ENCODE measurements at regions not wholly inside any gene's neighbourhood (a gene's known extent, or its start where the extent isn't known, plus 50 kb on each side); places are given as distances from the start of the nearest gene placed in this dataset.
"Not testable (repeated sequence)": the region's sequence is repeated elsewhere in the genome, so short reads cannot be mapped to it uniquely, and the experiment has no call there.

DNA sequence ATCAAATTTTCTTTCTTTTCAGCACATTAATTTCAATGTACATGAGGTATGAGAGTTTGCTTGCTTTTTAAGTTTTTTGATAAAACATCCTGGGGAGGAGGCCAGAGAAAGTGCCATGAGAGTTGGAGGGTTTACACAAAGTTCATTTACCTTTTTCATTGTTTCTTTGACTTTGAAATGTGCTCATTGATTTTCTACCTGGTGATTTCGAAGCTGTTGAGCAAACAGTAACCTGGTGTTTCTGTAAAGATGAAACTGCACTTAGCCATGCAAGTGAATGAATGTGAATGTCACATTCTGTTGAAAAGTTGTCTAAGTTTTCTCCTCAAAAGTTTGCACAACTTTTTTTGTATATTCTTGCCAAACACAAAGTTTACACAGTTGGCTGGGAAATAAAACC lies 797.0 kb downstream of the METTL4 start:
- Mint-ChIP-seq H3K4me3 (ENCODE audit: low read depth) (peak overlapping the region; percentile 4), H3K9me3 (ENCODE audit: low read depth) (peaks cover 9% of the 10 kb centered on the region), H3K27me3 (no peaks in the 10 kb centered on the region)

DNA sequence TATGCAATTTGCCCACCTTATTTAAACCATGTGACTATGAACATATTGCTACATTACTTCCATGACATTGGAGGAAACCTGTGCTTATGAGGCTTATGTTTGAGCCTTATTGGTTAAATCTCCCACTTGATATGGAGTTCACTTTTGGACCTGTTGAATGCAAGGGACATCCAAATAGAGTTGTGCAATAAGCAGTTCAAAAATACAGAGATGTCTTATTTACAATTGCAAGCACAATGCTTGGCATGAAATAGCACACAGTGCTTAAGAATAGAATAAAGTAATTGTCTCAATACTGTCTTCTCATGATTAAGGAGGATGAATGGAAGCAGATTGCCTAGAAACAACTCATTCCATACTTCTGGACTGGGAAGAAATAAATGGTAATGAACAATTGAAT lies 793.5 kb downstream of the METTL4 start:
- no peak overlapping the region for H3K27ac Mint-ChIP-seq
- H3K4me1 Mint-ChIP-seq (ENCODE audit: low read depth) = peaks cover 24% of the 10 kb centered on the region
- TF ChIP-seq, protein P1, sequence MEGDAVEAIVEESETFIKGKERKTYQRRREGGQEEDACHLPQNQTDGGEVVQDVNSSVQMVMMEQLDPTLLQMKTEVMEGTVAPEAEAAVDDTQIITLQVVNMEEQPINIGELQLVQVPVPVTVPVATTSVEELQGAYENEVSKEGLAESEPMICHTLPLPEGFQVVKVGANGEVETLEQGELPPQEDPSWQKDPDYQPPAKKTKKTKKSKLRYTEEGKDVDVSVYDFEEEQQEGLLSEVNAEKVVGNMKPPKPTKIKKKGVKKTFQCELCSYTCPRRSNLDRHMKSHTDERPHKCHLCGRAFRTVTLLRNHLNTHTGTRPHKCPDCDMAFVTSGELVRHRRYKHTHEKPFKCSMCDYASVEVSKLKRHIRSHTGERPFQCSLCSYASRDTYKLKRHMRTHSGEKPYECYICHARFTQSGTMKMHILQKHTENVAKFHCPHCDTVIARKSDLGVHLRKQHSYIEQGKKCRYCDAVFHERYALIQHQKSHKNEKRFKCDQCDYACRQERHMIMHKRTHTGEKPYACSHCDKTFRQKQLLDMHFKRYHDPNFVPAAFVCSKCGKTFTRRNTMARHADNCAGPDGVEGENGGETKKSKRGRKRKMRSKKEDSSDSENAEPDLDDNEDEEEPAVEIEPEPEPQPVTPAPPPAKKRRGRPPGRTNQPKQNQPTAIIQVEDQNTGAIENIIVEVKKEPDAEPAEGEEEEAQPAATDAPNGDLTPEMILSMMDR (IDR thresholded peaks at IDR 0.05; ENCODE audit: unreplicated experiment) = no peak
- peaks cover 1% of the 10 kb centered on the region for H3K36me3 Mint-ChIP-seq (ENCODE audit: insufficient read depth)
- no peaks in the 10 kb centered on the region for H3K27me3 Mint-ChIP-seq
- H3K4me3 Mint-ChIP-seq (ENCODE audit: low read depth) = no peak overlapping the region
- peaks cover 9% of the 10 kb centered on the region for H3K9me3 Mint-ChIP-seq (ENCODE audit: low read depth)
- DNase-seq (ENCODE audit: low spot score, unreplicated experiment) = no peak

More for the DNA sequence above, 797.0 kb downstream of the METTL4 start:
- peak overlapping the region; percentile 86 for H3K27ac Mint-ChIP-seq
- TF ChIP-seq, protein P1 (IDR thresholded peaks at IDR 0.05; ENCODE audit: unreplicated experiment) = no peak
- DNase-seq (ENCODE audit: low spot score, unreplicated experiment) = no peak
- H3K4me1 Mint-ChIP-seq (ENCODE audit: low read depth) = peaks cover 28% of the 10 kb centered on the region
- peaks cover 1% of the 10 kb centered on the region for H3K36me3 Mint-ChIP-seq (ENCODE audit: insufficient read depth)

DNA sequence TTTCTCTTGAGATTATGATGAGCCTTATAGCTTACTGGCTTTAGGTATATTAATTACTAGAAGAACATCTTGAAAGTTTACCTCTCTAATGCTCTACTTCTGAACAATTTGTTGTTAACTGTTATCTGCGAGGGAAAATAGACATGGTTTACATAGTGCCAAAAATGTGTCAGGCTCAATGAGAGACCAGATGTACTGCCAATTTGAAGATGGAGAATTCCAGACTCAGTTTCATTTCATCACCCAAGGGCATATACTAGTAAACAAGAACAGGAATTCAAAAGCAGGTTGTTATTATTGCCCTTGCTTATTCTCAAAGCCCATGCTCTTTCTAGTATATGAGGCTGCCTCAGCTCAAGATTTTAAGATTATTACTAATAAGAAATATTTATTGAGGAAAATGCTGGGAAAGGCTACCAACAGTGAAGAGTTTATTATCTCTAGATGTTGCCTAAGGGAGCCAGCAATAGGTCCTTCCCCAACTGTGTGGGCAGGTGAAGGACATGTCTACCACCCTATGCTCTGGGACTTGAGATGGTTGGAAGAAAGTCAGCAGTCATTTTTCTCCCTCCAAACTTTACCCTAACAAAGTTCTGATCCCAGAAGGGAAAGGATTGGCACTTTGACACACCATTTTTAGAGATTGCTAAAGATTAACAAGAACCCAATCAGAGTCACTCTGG lies 792.7 kb downstream of the METTL4 start:
- Mint-ChIP-seq H3K9me3 (ENCODE audit: low read depth) (peaks cover 9% of the 10 kb centered on the region), H3K4me1 (ENCODE audit: low read depth) (peaks cover 18% of the 10 kb centered on the region), H3K27ac (no peak overlapping the region), H3K36me3 (ENCODE audit: insufficient read depth) (peaks cover 1% of the 10 kb centered on the region), H3K27me3 (no peaks in the 10 kb centered on the region), H3K4me3 (ENCODE audit: low read depth) (no peak overlapping the region)
- no peak for DNase-seq (ENCODE audit: low spot score, unreplicated experiment)
- TF ChIP-seq, protein P1 (IDR thresholded peaks at IDR 0.05; ENCODE audit: unreplicated experiment) = no peak

DNA sequence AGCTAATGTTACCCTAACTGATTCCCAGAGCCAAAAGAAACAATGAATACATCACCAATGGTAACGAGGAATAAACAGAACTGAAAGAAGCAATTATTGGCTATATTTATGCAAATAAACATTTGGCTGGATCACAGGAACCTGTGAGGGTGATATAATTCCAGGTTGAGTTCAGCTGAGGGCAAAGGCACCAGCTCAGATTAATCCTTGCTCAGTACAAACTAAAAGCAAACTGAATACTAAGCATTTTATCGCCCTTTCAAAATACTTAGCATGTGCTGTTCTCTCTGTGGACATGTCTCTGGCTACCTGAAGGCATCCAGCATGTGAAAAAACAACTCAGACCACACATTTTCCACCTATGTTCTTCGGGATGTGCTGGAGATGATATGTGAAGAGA lies 791.7 kb downstream of the METTL4 start:
- H3K27me3 Mint-ChIP-seq = no peaks in the 10 kb centered on the region
- peaks cover 14% of the 10 kb centered on the region for H3K4me1 Mint-ChIP-seq (ENCODE audit: low read depth)
- H3K27ac Mint-ChIP-seq = no peak overlapping the region
- no peak for DNase-seq (ENCODE audit: low spot score, unreplicated experiment)
- TF ChIP-seq, protein P1 (IDR thresholded peaks at IDR 0.05; ENCODE audit: unreplicated experiment) = no peak
- H3K9me3 Mint-ChIP-seq (ENCODE audit: low read depth) = peaks cover 9% of the 10 kb centered on the region
- no peak overlapping the region for H3K4me3 Mint-ChIP-seq (ENCODE audit: low read depth)
- H3K36me3 Mint-ChIP-seq (ENCODE audit: insufficient read depth) = peaks cover 1% of the 10 kb centered on the region

DNA sequence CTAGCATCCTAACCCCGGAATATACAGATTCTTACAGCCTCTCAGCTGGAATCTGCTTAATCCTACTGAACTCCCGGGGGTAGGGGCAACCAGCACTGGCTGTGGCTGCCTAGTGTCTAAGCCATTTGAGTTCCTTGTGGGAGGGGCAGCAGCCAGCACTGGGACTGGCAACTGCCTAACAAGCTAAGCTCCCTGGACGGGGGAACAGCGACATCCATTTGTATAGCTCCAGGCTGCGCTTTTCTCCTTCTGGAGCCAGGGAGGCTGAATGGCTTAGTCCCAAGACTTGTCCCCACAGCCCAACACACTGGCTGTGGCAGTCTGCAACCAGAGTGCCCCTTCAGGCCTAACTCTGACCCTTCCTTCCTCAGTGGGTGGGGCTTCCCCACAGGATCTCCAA lies 787.2 kb downstream of the METTL4 start:
- no peak overlapping the region for H3K27ac Mint-ChIP-seq
- H3K9me3 Mint-ChIP-seq (ENCODE audit: low read depth) = peaks cover 28% of the 10 kb centered on the region
- H3K36me3 Mint-ChIP-seq (ENCODE audit: insufficient read depth) = peaks cover 5% of the 10 kb centered on the region
- no peak overlapping the region for H3K4me3 Mint-ChIP-seq (ENCODE audit: low read depth)
- TF ChIP-seq, protein P1 (IDR thresholded peaks at IDR 0.05; ENCODE audit: unreplicated experiment) = no peak
- H3K27me3 Mint-ChIP-seq = no peaks in the 10 kb centered on the region
- no peak for DNase-seq (ENCODE audit: low spot score, unreplicated experiment)
- peaks cover 9% of the 10 kb centered on the region for H3K4me1 Mint-ChIP-seq (ENCODE audit: low read depth)

DNA sequence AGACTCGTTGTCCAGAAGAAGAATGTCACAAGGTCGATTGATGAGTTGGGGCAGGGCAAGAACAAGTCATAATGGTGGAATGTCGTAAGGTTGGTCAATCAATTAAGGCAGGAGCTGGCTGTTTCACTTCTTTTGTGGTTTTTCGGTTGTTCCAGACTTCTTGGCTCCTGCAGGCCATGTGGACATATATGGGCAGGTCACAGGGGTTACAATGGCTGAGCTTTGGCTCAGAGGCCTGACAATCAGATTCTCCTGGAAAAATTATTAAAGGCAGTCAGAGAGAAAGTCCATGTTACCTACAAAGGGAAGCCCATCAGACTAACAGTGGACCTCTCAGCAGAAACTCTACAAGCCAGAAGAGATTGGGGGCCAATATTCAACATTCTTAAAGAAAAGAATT lies 785.3 kb downstream of the METTL4 start:
- H3K4me1 Mint-ChIP-seq (ENCODE audit: low read depth); H3K36me3 Mint-ChIP-seq (ENCODE audit: insufficient read depth); H3K27ac Mint-ChIP-seq; H3K4me3 Mint-ChIP-seq (ENCODE audit: low read depth); DNase-seq (ENCODE audit: low spot score, unreplicated experiment); H3K27me3 Mint-ChIP-seq: not testable (repeated sequence)
- H3K9me3 Mint-ChIP-seq (ENCODE audit: low read depth) = peaks cover 28% of the 10 kb centered on the region
